Effector memory CD8-positive, alpha-beta T cell (primary cell): ENCODE measurements at regions not wholly inside any gene's neighbourhood (a gene's known extent, or its start where the extent isn't known, plus 50 kb on each side); places are given as distances from the start of the nearest gene placed in this dataset.
"Not testable (repeated sequence)": the region's sequence is repeated elsewhere in the genome, so short reads cannot be mapped to it uniquely, and the experiment has no call there.

Source experiments
- ATAC-seq: fragments of 150-1000 bp; cut with Tn5 transposase; replicated peaks from 2 replicates; pipeline ENCODE4 v1.10.0; 2021; ENCODE audit warnings: mild to moderate bottlenecking, moderate library complexity
- DNase-seq, 3 experiments: peaks; one replicate each; pipeline ENCODE4 v3.0.0; 2021
- H3K27ac Mint-ChIP-seq, 2 donors: one replicate each; pipeline ENCODE4 v1.8.0; 2022; ENCODE audit warnings: mild to moderate bottlenecking in 2 of 2, mixed read lengths in 2 of 2, moderate library complexity in 2 of 2
- H3K27me3 Mint-ChIP-seq, 2 donors: one replicate each; pipeline ENCODE4 v1.8.0; 2022; ENCODE audit warnings: mixed read lengths in 2 of 2
- H3K36me3 Mint-ChIP-seq: one replicate; pipeline ENCODE4 v1.8.0; 2022; ENCODE audit warnings: mild to moderate bottlenecking, moderate library complexity, mixed read lengths; ENCODE audit not compliant: insufficient read depth
- H3K4me1 Mint-ChIP-seq, 2 donors: one replicate each; pipeline ENCODE4 v1.8.0; 2022; ENCODE audit warnings: low read depth in 2 of 2, mixed read lengths in 2 of 2
- H3K4me3 Mint-ChIP-seq, 2 donors: one replicate each; pipeline ENCODE4 v1.8.0; 2022; ENCODE audit warnings: mild to moderate bottlenecking in 2 of 2, mixed read lengths in 2 of 2, moderate library complexity in 2 of 2
- H3K9me3 Mint-ChIP-seq, 2 donors: one replicate each; pipeline ENCODE4 v1.8.0; 2022; ENCODE audit warnings: mixed read lengths in 2 of 2

- H3K27ac Mint-ChIP-seq: no peak overlapping the region
- H3K36me3 Mint-ChIP-seq: no peaks in the 10 kb centered on the region
- ATAC-seq (no peak), DNase-seq (no peak)
- H3K27me3 Mint-ChIP-seq: no peaks in the 10 kb centered on the region
- H3K4me3 Mint-ChIP-seq: no peak overlapping the region
- H3K9me3 Mint-ChIP-seq: no peaks in the 10 kb centered on the region
- no peaks in the 10 kb centered on the region for H3K4me1 Mint-ChIP-seq
Measured at GRCh38 chrX:14997271-14997670, 124.0 kb downstream of the MOSPD2 start.

GRCh38 chrX:14984425-14984824 is 111.2 kb downstream of the MOSPD2 start:
- not testable (repeated sequence) for H3K4me3 Mint-ChIP-seq, DNase-seq, H3K36me3 Mint-ChIP-seq, H3K27me3 Mint-ChIP-seq, ATAC-seq, H3K27ac Mint-ChIP-seq, H3K4me1 Mint-ChIP-seq, H3K9me3 Mint-ChIP-seq
